ENCODE measurements at regions not wholly inside any gene's neighbourhood (a gene's known extent, or its start where the extent isn't known, plus 50 kb on each side); places are given as distances from the start of the nearest gene placed in this dataset.

DNA sequence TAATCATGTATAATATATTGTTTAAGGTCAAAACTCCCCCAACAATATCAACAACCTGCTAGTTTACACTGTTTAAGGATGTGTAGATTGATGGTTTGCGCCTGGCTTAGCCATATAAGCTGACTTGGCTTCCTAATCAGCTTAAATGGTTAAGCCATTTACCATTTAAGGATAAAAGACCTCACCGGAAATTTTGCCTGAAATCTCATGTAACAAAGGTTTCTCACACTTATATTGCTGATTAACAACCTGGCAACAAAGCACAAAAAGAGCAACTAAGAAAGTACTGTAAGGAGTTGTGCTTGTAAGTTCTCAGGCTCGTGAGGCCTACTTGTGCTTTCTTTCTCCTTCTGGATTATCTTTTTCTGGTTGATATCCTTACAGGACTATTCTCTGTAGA lies 485.2 kb downstream of the GABRG1 start:
- no peak for DNase-seq

DNA sequence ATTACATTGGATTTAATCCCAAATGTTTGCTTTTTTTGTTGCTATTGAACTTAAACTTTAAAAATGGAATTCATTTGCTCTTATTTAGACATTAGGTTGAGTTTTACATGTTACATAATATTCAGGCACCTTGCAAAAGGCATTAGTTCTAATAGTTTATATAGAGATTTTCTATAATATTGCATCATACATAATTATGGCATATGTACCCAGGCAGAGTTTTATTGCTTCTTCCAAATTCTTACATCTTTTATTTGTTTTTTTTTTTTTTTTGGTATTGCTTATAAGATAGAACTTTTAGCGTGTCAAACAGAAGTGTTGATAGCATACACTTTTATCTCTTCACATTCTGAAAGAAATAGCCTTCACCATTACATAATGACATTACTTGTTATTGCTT lies 487.7 kb downstream of the GABRG1 start:
- DNase-seq: no peak

DNA sequence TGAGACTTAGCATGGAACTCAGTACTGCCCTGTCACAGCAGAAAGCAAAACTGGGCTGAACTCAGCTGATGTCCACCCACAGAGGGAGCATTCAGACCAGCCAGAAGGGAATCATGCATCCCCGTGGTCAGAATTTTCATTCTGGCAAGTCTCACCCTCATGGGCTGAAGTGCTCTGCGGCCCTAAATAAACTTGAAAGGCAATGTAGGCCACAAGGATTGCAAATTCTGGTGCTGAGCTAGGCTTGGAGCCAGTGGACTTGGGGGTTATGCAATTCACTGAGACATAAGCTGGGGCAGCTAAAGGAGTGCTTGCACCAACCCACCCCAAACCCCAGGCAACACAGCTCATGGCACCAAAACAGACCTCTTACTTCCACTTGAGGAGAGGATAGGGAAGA lies 494.1 kb downstream of the GABRG1 start:
- no peak for DNase-seq

DNA sequence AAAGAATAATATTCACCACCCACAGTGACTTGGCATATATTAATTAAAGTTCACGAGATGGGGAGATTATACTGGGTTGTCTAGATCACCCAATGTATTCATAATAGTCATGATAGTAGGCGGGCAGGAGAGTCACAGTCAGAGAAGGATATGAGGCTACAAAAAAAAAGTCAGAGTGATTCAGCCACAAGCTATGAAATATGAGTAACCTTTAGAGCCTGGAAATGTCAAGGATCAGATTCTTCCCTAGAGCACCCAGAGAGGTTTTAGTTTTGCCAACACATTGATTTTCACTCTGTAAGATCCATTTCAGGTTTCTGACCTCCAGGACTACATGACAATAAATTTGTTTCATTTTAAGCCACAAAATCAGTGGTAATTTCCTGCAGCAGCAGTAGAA lies 501.9 kb downstream of the GABRG1 start:
- DNase-seq: no peak

DNA sequence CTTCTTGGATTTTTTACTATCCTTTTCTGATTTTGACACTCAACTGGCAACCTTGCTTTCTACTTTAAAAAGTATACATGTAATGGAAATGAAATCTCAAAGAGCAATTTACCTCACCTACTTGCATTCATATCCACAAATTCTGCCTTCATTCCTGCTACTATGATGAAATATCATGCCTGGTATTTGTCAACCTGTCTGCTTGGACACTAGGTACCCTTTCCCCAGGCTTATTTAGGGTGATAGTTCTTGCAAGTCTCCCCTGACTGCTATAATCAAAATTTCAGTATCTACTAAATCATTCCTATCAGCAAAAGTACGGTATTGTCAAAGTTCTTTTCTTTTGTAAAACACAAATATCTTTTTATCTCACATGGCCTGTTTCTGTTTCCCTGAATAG lies 503.0 kb downstream of the GABRG1 start:
- no peak for DNase-seq

DNA sequence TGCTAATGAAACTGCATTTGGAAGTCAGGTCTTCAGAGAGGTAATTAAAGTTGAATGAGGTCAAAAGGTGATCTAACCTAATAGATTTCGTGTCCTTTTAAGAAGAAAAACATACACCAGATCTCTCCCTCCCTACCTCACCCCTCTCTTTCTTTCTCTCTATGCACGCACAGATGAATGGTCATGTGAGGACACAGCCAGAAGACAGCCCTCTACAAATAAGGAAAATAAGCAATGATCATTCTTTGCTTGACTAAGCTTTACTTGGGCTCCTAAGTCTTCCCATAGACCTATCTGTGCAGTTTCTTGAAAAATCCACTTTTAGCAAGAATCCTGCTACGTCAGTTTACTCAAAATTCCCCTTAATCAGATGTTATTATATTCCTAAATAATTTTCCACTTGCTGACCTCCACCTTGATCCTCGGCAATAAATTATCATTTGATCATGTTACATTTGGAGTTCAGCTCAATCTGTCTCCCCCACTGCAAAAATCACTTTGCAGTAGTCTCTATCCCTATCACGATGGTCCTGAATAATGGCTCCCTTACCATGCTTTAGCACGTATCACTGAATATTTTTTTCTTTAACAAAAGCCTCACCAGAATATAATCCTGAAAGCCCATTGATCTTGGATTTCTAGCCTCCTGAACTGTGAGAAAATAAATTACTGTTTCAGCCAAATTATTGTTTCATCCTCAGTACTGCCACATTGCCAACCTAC lies 527.3 kb downstream of the GABRG1 start:
- no peak for DNase-seq

DNA sequence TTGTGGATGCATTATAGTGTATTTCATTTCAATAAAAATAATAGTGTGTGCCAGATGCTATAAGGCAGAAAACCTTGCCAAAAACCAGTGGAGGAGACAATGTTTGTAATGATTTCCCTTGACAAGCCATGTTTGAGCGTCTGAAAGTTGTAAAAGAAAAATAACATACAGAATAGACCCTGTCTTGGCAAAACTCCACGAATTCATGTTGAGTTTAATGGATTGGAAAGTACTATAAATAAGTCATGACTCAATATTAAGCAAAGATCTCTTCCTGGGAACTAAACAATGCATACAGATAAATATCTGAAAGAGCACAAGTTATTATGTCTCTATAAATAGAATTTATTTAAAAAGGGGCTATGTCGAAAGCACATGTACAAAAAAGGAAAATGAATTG lies 543.5 kb downstream of the GABRG1 start:
- DNase-seq: no peak

DNA sequence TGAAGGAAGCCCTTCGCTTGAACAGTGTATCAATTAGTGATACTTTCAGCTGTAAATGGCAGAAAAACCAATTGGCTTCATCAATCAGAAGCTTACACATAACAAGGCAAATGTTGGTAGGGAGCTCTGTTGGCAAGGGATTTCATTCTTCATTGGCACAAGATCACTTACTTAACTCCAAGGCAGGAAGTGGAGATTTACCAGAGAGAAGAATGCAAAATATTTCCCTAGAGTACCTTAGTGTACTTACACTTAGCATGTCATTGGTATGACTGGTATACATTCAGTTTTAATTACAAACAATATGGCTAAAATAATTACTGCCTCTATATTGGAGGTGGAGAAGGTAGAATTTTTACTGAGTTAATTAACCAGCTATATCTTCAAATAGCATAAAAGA lies 545.0 kb downstream of the GABRG1 start:
- DNase-seq: no peak

DNA sequence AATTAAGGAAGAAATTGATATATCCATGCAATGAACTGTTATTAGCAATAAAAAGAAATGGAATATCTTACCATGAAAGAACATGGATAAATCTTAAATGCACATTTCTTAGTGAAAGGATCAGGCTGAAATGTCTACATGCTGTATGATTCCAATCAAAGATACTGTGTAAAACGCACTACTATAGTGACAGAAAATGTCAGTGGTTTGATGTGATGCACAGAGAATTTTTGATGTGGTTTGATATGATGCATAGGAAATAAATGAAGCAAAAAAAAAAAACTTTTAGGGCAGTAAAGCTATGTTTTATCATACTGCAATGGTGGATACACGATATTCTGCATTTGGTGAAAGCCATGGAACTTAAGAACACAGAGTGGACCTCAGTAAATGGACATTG lies 547.6 kb downstream of the GABRG1 start:
- no peak for DNase-seq

DNA sequence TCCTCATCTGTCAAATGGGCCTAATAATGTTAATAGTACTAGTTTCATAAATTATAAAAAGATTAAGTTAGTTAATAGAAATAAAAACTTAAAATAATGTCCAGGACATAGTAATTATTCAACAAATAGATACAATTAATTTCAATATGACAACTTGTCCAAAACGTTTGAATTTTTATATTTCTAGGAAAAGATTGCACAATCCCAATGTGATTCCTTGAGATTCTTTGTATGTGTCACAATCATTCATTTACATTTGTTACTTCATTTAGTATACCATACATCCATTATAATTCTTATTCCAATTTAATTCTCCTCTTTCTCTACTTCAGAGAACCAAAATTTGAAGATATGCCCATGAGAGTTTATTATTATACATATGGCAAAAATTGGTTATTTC lies 554.2 kb downstream of the GABRG1 start:
- DNase-seq: no peak

DNA sequence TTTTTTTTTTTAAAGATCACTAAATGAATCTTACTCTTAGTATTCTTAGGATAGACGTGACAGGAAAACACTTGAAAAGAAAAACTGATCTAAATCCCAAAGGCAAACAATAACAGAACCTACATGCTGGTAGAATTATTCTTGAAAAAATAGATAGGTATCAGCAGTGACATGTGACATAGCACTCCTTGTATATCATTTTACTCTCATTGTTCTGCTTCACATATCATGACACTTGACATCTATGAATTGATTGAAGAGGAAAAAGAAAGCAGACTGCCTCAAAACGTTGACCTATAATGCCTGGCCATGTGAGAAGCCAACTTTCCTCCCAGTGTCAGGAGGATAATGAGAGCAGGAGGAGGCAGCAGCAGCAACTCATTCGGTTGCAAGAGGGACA lies 555.2 kb downstream of the GABRG1 start:
- DNase-seq: no peak

DNA sequence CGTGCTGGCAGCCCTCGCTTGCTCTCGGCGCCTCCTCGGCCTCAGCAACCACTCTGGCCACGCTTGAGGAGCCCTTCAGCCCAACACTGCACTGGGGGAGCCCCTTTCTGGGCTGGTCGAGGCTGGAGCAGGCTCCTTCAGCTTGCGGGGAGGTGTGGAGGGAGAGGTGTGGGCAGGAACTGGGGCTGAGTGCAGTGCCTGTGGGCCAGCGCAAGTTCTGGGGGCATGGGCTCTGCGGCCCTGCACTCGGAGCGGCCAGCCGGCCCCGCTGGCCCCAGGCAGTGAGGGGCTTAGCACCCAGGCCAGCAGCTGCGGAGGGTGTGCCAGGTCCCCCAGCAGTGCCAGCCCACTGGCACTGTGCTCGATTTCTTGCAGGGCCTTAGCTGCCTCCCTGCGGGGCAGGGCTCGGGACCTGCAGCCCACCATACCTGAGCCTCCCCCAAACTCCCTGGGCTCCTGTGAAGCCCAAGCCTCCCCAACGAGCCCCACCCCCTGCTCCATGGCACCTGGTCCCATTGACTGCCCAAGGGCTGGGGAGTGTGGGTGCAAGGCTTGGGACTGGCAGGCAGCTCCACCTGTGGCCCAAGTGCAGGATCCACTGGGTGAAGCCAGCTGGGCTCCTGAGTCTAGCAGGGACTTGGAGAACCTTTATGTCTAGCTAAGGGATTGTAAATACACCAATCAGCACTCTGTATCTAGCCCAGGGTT lies 556.8 kb downstream of the GABRG1 start:
- DNase-seq: no peak

DNA sequence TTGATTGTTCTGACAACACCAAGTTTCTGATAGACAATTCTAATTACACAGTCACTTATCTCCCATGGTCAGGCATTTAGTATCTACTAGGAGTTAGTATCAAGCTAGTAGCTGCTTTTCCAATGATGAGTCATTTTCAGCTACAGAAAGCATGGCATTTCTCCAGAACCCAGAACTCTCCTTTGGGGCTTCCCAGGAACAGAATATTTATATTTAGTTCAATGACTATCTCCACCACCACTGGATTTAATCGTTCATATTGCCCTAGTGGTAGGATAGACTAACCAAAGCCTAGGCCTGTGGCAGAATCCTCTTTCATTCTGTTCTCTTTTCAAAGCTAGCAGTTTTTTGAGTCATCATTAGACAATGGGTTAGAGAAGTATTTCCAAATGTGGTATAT lies 569.4 kb downstream of the GABRG1 start:
- DNase-seq: no peak

DNA sequence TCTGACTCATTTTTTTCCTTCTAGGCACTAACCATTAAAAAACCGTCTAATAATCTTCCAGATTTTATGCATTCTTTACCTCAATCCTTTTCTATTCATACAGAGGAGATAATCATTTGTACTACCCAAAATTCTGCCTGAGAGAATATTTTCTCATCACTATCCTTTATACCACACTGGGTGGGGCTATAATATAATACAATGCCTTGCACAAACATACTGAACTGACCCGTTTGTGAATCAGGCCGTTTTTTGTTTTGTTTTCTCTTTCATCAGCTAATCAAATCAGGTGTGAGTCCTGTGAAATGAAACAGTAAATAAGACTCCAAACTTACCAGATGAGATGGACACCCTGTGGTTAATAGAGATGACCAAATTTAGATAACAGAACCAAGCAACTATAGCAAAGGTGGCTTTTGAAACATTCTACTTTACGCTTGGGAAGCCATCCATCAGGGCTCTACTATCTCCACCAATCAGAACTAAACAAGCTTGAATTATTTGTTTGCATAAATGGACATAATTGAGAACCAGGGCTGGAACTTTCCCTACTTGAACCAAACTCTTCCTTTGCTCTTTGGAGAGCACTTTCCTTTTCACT lies 573.0 kb downstream of the GABRG1 start:
- DNase-seq: no peak

DNA sequence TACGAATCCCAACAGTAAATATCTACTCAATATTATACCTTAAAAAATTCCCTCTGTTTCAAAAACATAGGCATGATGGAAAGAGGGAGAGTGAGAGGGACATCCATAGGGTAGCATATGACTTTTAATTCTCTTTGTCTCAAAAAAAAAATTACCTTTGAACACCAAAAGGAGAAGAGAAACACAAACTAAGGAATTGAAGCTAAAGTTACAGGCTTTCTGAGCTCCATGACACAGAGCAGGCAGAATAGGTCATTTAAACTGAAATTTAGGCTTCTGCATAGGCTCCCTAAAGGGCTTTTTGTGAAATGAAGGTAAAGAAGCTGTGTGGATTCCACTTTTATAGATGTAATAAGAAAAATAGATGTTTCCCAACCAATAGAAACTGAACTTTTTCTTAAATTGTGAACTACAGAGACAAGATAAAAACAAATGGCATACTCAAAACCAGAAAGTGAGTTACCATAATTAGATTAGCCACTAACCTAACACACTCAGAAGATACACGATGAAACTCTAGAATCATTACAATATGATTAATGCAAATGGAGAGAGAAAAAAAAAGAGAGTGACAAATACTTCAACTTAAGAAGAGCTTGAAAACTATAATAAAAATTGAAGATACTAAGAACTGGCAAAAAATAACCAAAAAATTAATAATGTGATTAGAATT lies 584.6 kb downstream of the GABRG1 start:
- DNase-seq: no peak

DNA sequence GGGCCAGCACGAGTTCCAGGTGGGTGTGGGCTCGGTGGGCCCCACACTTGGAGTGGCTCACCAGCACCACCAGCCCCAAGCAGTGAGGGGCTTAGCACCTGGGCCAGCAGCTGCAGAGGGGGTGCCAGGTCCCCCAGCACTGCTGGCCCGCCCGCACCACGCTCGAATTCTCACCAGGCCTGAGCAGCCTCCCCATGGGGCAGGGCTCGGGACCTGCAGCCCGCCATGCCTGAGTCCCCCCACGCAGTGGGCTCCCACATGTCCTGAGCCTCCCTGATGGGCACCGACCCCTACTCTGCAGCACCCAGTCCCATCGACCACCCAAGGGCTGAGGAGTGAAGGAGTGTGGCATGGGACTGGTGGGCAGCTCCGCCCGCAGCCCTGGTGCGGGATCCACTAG lies 593.4 kb downstream of the GABRG1 start:
- DNase-seq: no peak

DNA sequence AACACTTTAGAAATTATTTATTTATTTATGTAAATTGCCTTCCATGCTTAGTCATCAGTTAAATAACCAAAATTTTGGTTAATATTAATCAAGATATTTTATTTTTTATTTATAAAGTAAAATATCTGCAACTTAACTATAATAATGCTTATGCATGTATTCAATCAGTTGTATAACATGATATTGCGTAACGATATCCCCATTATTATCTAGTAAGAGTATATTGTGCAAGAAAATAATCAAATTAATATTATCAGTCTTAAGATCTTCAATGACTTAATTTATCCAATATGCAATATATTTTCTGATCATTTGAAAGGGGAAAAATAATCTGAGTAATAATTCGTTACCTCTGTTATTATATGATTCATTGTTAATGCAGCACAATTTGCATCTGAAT lies 596.7 kb downstream of the GABRG1 start:
- no peak for DNase-seq

DNA sequence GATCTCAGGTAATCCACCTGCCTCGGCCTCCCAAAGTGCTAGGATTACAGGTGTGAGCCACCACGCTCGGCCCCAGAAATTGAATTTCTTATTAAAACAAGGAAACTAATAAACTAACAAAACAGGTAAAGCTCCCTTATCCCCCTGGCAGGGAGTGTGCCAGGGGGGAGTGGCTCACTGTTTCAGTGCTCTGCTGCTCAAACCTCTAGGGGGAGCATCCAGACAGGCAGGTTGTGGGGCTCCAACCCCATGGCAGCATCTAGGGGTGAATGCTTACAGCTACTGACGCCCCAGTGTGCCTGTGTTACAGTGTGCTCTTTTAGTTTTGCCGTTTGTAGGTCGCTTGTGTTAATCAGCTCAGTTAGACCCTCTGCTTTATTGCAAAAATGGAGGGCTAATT lies 605.0 kb downstream of the GABRG1 start:
- DNase-seq: no peak

DNA sequence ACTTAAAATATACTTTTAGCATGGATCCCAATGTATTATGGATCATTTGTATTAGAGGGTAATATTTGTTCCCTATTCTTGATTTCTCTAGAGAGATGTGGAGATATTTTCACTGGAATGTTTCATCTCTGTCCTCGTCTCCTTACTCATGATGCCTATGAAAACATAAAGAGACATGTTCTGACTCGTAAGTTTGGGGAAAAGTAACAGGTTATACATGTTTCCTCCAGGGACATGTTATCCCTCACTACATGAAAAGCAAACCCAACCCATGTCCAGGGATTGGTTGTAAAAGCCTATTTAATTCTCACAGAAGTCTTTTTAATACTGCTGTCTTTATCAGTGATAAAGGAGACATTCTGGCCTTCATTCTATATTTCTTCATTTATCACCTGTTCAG lies 621.4 kb downstream of the GABRG1 start:
- no peak for DNase-seq

DNA sequence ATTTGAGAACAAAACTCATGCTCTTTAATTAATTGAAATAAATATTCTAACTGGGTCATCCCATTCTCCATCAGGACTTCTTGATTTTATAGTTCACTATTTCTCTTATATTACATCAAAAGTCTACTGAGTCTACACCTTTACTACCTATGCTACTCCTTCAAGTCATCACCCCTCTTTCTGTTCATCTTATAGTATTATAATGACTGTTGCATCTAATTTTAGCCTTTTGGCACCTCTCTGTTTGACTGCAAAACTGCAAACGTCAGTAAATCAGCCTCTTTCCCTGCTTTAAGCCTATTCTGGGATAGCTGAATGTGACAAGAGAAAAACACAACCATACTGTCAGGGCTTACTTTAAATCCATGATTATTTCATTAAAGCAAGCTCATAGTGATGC lies 639.1 kb downstream of the GABRG1 start:
- no peak for DNase-seq

DNA sequence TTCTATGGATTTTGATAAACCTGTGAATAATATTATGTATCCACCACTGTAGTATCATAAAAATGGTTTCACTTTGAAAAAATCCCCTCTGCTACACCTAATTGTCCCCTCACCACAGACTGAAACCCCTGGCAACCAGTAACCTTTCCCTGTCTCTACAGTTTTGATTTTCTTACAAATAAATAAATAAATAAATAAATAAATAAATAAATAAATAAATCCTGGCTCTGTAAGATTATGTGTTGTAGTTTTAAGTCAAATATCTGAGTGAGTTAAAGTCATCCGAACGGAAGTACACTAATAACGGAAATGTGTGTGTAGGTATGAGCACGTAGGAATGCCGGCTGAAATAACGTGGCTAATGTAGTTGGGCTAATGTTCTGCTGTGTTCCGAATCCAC lies 641.5 kb downstream of the GABRG1 start:
- no peak for DNase-seq

DNA sequence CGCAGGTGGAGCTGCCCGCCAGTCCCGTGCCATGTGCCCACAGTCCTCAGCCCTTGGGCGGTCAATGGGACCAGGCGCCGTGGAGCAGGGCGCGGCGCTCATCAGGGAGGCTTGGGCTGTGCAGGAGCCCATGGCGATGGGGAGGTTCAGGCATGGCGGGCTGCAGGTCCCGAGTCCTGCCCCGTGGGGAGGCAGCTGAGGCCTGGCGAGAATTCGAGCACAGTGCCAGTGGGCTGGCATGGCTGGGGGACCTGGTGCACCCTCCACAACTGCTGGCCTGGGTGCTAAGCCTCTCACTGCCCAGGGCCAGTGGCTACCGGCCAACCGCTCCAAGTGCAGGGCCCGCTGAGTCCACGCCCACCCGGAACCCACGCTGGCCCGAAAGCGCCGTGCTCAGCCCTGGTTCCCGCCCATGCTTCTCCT lies 646.5 kb downstream of the GABRG1 start:
- DNase-seq: no peak

DNA sequence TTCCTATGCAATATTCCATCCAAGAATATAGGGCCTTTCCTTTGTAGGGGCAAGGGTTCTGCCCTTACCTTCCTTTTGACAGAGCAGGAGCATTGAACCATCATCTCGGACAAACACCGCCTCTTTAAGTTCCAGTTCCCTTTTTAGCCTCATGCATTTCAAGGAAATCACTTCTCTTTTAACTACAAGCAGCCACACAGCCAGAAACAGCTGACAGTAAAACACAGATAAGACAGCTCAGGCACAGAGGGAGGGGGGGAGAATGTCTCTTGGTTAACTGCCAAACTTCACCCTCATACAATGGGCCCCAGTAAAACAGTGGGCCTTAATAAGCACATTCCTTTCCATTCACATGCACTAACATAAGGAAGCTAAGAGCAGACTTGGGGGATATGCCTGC lies 648.3 kb downstream of the GABRG1 start:
- no peak for DNase-seq

DNA sequence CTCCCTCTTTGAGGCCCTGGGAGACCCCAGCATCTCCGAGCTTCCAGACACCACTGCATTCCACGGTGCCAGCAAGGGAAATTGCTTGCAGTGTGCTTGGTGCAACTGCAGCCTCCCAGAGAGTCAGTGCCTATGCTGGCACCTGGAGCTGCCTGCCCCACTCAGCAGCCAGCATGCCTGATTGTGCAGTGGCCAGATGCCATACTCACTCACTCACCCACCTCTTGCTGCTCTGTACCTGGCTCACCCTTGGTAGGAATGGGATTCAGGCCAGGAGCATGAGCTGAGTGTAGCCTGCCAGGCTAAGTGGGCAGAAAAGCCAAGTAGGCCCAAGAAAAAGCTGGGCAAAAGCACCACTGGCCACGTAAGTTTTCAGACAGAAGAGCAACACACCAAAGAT lies 651.4 kb downstream of the GABRG1 start:
- DNase-seq: no peak
